MM.1S (cell line): ENCODE measurements at regions not wholly inside any gene's neighbourhood (a gene's known extent, or its start where the extent isn't known, plus 50 kb on each side); places are given as distances from the start of the nearest gene placed in this dataset.

Experiments used
- DNase-seq: peaks from one replicate; pipeline ENCODE4 v3.0.0-alpha.2; 2015
- H2AFZ ChIP-seq: fragments of 300-600 bp; sonication (generic); 2 replicates; pipeline ENCODE4 v1.6.0; 2016; ENCODE audit warnings: antibody characterized with exemption, low read length
- H3F3A ChIP-seq: fragments of 300-600 bp; sonication (generic); 2 replicates; pipeline ENCODE4 v1.6.1; 2016; ENCODE audit warnings: mild to moderate bottlenecking, antibody characterized with exemption, low read length, moderate library complexity, mixed read lengths; ENCODE audit not compliant: insufficient read depth
- H3K27ac ChIP-seq: fragments of 300-600 bp; sonication (generic); 2 replicates; pipeline ENCODE4 v1.5.1; 2016; ENCODE audit warnings: mild to moderate bottlenecking, low read length
- H3K27me3 ChIP-seq: fragments of 300-600 bp; sonication (generic); replicated peaks from 2 replicates; pipeline ENCODE4 v1.6.0; 2016; ENCODE audit warnings: low read length; ENCODE audit not compliant: insufficient read depth
- H3K36me3 ChIP-seq: fragments of 300-600 bp; sonication (generic); replicated peaks from 2 replicates; pipeline ENCODE4 v1.6.1; 2016; ENCODE audit warnings: mild to moderate bottlenecking, low read length, mixed read lengths; ENCODE audit not compliant: insufficient read depth
- H3K4me1 ChIP-seq: fragments of 300-600 bp; sonication (generic); 2 replicates; pipeline ENCODE4 v1.6.1; 2016; ENCODE audit warnings: low read length, mixed read lengths
- H3K4me2 ChIP-seq: fragments of 300-600 bp; sonication (generic); 2 replicates; pipeline ENCODE4 v1.6.0; 2016; ENCODE audit warnings: low read depth, low read length
- H3K4me3 ChIP-seq: fragments of 300-600 bp; sonication (generic); 2 replicates; pipeline ENCODE4 v1.5.1; 2016; ENCODE audit warnings: low read length, mixed read lengths
- H3K79me2 ChIP-seq: fragments of 300-600 bp; sonication (generic); 2 replicates; pipeline ENCODE4 v1.6.1; 2016; ENCODE audit warnings: mixed run types, low read length, mixed read lengths
- H3K9ac ChIP-seq: fragments of 300-600 bp; sonication (generic); 2 replicates; pipeline ENCODE4 v1.6.1; 2016; ENCODE audit warnings: low read length, mixed read lengths
- H3K9me2 ChIP-seq: fragments of 300-600 bp; sonication (generic); replicated peaks from 2 replicates; pipeline ENCODE4 v1.6.1; 2016; ENCODE audit warnings: mild to moderate bottlenecking, low read length, mixed read lengths; ENCODE audit not compliant: insufficient read depth
- H3K9me3 ChIP-seq: fragments of 300-600 bp; sonication (generic); replicated peaks from 2 replicates; pipeline ENCODE4 v1.6.1; 2016; ENCODE audit warnings: mild to moderate bottlenecking, low read length, mixed read lengths; ENCODE audit not compliant: insufficient read depth
- H4K20me1 ChIP-seq: fragments of 300-600 bp; sonication (generic); 2 replicates; pipeline ENCODE4 v1.6.1; 2016; ENCODE audit warnings: mild to moderate bottlenecking, low read length, moderate library complexity, mixed read lengths; ENCODE audit not compliant: insufficient read depth
- EZH2 ChIP-seq: fragments of 300-600 bp; sonication (generic); optimal IDR thresholded peaks from 2 replicates; pipeline ENCODE3; 2017; ENCODE audit warnings: low read depth, mild to moderate bottlenecking, antibody characterized with exemption, low read length, mixed read lengths
- EZH2phosphoT487 ChIP-seq: fragments of 300-600 bp; sonication (generic); IDR thresholded peaks from 2 replicates; pipeline ENCODE4 v1.6.1; 2018; ENCODE audit warnings: antibody characterized with exemption, low read length
- TF ChIP-seq, protein P1 (sequence below): fragments of 300-600 bp; sonication (generic); IDR thresholded peaks from 2 replicates; pipeline ENCODE4 v1.5.1; 2016; ENCODE audit warnings: antibody characterized with exemption, low read length, mixed read lengths

DNA sequence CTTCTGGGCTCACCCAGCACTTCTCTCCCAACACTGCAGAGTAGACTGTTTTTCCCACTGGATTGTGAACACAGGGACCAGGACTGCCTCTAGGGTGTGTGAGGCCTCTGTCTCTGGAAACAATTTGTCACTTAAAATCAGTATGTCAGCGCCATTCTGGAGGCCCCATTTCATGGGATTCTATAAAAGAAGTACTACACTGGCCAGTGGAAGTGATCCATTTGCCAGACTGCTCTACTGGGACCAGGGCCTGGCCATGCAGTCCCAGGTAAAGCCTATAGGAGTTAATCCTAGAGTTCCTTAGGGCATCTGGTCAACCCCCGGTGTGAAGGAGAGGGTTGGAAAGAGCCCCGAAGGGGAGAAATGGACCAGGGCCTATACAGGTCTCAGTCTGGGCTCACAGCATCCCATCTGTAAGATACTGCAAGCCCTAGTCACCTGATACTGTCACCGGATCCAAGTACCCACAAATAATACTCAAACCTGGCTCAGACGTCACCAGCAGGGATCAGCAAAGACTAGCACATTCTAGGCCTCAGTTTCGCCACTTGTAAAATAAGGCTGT is 245.0 kb downstream of the FOXD2 start:
- Histone ChIP-seq H3K36me3 (no peaks in the 10 kb centered on the region), H3K27ac (no peak overlapping the region), H3K27me3 (no peaks in the 10 kb centered on the region), H3K4me3 (no peak overlapping the region), H2AFZ (no peak overlapping the region), H3K4me2 (no peak overlapping the region), H3K9me3 (no peaks in the 10 kb centered on the region), H4K20me1 (no peaks in the 10 kb centered on the region), H3F3A (no peaks in the 10 kb centered on the region), H3K79me2 (no peaks in the 10 kb centered on the region), H3K4me1 (no peaks in the 10 kb centered on the region), H3K9ac (no peak overlapping the region), H3K9me2 (no peaks in the 10 kb centered on the region)
- no peak for DNase-seq
- no peak for TF ChIP-seq EZH2phosphoT487

DNA sequence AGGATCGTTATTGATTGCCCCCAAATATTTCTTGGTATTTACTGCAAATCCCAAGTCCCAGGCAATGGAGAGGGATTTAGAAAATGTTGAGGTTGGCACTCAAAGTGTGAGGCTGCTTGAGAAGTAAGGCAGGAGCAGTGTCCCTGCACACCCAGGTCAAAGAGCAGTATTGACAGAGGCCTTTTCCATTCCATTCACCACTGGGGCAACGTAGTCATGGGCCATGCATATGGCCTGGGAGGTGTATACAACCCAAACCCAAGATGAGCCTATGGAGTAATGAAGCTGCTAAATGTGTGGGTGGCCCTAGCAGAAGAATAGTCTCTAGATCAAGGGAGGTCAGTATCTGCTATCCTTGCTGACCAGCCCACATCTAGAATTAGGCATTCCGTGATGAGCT is 245.6 kb downstream of the FOXD2 start:
- Histone ChIP-seq H3K9ac (no peak overlapping the region), H3K9me2 (no peaks in the 10 kb centered on the region), H3K4me3 (no peak overlapping the region), H3K4me2 (no peak overlapping the region), H3K9me3 (no peaks in the 10 kb centered on the region), H3K27ac (no peak overlapping the region), H2AFZ (no peak overlapping the region), H3K79me2 (no peaks in the 10 kb centered on the region), H3F3A (no peaks in the 10 kb centered on the region), H3K27me3 (no peaks in the 10 kb centered on the region), H3K4me1 (no peaks in the 10 kb centered on the region), H4K20me1 (no peaks in the 10 kb centered on the region), H3K36me3 (no peaks in the 10 kb centered on the region)
- DNase-seq = no peak
- TF ChIP-seq EZH2phosphoT487 = no peak
- no peak for TF ChIP-seq EZH2
- TF ChIP-seq, protein P1, sequence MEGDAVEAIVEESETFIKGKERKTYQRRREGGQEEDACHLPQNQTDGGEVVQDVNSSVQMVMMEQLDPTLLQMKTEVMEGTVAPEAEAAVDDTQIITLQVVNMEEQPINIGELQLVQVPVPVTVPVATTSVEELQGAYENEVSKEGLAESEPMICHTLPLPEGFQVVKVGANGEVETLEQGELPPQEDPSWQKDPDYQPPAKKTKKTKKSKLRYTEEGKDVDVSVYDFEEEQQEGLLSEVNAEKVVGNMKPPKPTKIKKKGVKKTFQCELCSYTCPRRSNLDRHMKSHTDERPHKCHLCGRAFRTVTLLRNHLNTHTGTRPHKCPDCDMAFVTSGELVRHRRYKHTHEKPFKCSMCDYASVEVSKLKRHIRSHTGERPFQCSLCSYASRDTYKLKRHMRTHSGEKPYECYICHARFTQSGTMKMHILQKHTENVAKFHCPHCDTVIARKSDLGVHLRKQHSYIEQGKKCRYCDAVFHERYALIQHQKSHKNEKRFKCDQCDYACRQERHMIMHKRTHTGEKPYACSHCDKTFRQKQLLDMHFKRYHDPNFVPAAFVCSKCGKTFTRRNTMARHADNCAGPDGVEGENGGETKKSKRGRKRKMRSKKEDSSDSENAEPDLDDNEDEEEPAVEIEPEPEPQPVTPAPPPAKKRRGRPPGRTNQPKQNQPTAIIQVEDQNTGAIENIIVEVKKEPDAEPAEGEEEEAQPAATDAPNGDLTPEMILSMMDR = no peak

DNA sequence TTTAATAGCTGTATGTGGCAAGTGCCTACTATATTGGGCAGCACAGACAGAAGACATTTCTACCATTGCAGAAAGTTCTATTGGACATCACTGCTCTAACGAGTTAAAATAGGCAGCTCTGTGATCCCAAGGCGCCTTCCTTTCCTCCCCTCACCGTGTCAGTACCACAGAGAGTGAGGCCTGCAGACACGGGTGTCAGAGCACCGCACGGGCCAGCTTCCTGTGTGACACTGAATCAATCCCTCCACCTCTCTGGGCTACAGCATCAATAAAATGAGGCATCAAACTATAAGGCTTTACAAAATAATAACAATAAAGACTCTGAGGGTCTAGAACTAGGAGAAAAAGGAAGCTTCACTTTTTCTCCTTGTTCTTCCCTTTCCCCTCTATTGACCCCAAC is 246.7 kb downstream of the FOXD2 start:
- Histone ChIP-seq H3K4me2 (no peak overlapping the region), H3K9me3 (no peaks in the 10 kb centered on the region), H3K27me3 (no peaks in the 10 kb centered on the region), H3K4me1 (no peaks in the 10 kb centered on the region), H3K4me3 (no peak overlapping the region), H3K9me2 (no peaks in the 10 kb centered on the region), H3K36me3 (no peaks in the 10 kb centered on the region), H3K27ac (no peak overlapping the region), H3K9ac (no peak overlapping the region), H2AFZ (no peak overlapping the region), H3F3A (no peaks in the 10 kb centered on the region), H3K79me2 (no peaks in the 10 kb centered on the region), H4K20me1 (no peaks in the 10 kb centered on the region)
- TF ChIP-seq EZH2phosphoT487 (no peak), EZH2 (no peak)
- TF ChIP-seq, protein P1 = no peak
- DNase-seq = no peak

DNA sequence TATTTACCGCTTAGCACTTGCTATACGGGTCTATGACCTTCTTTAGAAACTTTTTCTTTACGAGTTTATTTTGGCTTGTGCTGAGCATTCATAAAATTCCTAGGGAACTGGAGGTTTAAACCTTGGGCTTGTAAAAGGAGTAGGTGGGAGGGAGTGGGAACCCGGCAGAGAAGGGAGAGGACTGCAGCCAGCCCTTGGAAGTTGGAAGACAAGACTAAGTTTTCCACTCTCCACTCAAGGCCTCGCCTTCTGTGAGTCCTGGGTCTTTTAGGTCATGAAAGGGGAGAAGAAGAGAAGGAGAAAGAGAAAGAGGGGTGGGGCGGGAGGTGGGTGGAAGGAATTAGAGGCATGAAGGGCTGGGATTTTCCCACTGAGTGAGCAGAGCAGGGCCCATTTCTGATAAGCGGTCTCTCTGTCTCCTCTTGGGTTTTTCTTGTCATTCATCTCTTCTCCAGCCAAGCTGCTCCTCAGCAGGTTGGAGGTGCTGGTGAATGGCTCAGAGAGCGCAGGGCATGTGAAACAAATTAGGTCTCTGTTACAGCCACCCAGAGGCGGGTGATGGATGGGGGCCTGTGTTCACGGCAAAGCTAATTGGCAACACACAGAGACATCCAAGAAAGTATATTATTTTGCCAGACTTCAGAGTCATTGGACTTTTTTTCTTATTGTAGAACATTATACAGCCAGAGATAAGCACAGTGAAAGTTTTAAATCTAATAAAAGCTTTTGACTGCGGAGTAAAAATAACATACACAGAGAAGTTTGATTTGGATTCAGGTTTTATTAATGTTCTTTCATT is 247.3 kb downstream of the FOXD2 start:
- DNase-seq = no peak
- H3K79me2 ChIP-seq = no peaks in the 10 kb centered on the region
- H3K36me3 ChIP-seq = no peaks in the 10 kb centered on the region
- no peaks in the 10 kb centered on the region for H3K4me1 ChIP-seq
- no peak overlapping the region for H3K4me3 ChIP-seq
- no peak overlapping the region for H3K27ac ChIP-seq
- no peak overlapping the region for H2AFZ ChIP-seq
- H3K27me3 ChIP-seq = no peaks in the 10 kb centered on the region
- H4K20me1 ChIP-seq = no peaks in the 10 kb centered on the region
- no peaks in the 10 kb centered on the region for H3F3A ChIP-seq
- H3K9ac ChIP-seq = no peak overlapping the region
- H3K9me2 ChIP-seq = no peaks in the 10 kb centered on the region
- TF ChIP-seq, protein P1 = no peak
- TF ChIP-seq EZH2 (no peak), EZH2phosphoT487 (no peak)
- H3K4me2 ChIP-seq = no peak overlapping the region
- H3K9me3 ChIP-seq = no peaks in the 10 kb centered on the region
